ENCODE measurements at regions not wholly inside any gene's neighbourhood (a gene's known extent, or its start where the extent isn't known, plus 50 kb on each side); places are given as distances from the start of the nearest gene placed in this dataset.

- TF ChIP-seq CTCF (IDR thresholded peaks at IDR 0.05; ENCODE audit: insufficient read depth, low read length, poor library complexity, severe bottlenecking): no peak
- no peak for TF ChIP-seq EZH2phosphoT487 (conservative IDR thresholded peaks at IDR 0.05; ENCODE audit: low read length)
Observed at GRCh38 chr7:124992851-124993562, 63.4 kb upstream of the POT1 start.
